ENCODE measurements at regions not wholly inside any gene's neighbourhood (a gene's known extent, or its start where the extent isn't known, plus 50 kb on each side); places are given as distances from the start of the nearest gene placed in this dataset.

GRCh38 chr4:96630839-96631238, 790.9 kb downstream of the PDHA2 start:
- TF ChIP-seq USF2 (IDR thresholded peaks at IDR 0.05; ENCODE audit: low read depth, low read length) (no peak), POLR2A (IDR thresholded peaks at IDR 0.05; ENCODE audit: low read depth, low read length) (no peak)
- TF ChIP-seq, protein P1, sequence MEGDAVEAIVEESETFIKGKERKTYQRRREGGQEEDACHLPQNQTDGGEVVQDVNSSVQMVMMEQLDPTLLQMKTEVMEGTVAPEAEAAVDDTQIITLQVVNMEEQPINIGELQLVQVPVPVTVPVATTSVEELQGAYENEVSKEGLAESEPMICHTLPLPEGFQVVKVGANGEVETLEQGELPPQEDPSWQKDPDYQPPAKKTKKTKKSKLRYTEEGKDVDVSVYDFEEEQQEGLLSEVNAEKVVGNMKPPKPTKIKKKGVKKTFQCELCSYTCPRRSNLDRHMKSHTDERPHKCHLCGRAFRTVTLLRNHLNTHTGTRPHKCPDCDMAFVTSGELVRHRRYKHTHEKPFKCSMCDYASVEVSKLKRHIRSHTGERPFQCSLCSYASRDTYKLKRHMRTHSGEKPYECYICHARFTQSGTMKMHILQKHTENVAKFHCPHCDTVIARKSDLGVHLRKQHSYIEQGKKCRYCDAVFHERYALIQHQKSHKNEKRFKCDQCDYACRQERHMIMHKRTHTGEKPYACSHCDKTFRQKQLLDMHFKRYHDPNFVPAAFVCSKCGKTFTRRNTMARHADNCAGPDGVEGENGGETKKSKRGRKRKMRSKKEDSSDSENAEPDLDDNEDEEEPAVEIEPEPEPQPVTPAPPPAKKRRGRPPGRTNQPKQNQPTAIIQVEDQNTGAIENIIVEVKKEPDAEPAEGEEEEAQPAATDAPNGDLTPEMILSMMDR (conservative IDR thresholded peaks at IDR 0.05; ENCODE audit: low read depth, low read length), result no peak
